Body of pancreas (tissue), 4 donors: ENCODE measurements at regions not wholly inside any gene's neighbourhood (a gene's known extent, or its start where the extent isn't known, plus 50 kb on each side); places are given as distances from the start of the nearest gene placed in this dataset.

Experiments
- CTCF ChIP-seq, 7 experiments: fragments of 450-650 bp in 4 of 7; fragments of 200-600 bp in 3 of 7; sonication (generic) in 3 of 7; IDR thresholded peaks; one replicate each; pipeline ENCODE4 v1.5.1; 2016 to 2019; ENCODE audit warnings: antibody characterized with exemption in 7 of 7
- POLR2A ChIP-seq, 3 donors: fragments of 450-650 bp; IDR thresholded peaks; one replicate each; pipeline ENCODE4 v1.6.1; 2016; ENCODE audit warnings: antibody characterized with exemption in 3 of 3, mild to moderate bottlenecking in 2 of 3

GRCh38 chr7:146028251-146028750 is 88.3 kb upstream of the CNTNAP2 start:
- TF ChIP-seq POLR2A (IDR thresholded peaks at IDR 0.05) (no peak), CTCF (IDR thresholded peaks at IDR 0.05) (no peak)
